ENCODE measurements at regions not wholly inside any gene's neighbourhood (a gene's known extent, or its start where the extent isn't known, plus 50 kb on each side); places are given as distances from the start of the nearest gene placed in this dataset.
A peak's percentile ranks its signal among the peaks of the same experiment; 100 is the strongest.
"Not testable (repeated sequence)": the region's sequence is repeated elsewhere in the genome, so short reads cannot be mapped to it uniquely, and the experiment has no call there.

- DNase-seq = peak; percentile 93
These were observed 724.6 kb upstream of the NRP1 start for GRCh38 chr10:34058845-34059614.

DNA sequence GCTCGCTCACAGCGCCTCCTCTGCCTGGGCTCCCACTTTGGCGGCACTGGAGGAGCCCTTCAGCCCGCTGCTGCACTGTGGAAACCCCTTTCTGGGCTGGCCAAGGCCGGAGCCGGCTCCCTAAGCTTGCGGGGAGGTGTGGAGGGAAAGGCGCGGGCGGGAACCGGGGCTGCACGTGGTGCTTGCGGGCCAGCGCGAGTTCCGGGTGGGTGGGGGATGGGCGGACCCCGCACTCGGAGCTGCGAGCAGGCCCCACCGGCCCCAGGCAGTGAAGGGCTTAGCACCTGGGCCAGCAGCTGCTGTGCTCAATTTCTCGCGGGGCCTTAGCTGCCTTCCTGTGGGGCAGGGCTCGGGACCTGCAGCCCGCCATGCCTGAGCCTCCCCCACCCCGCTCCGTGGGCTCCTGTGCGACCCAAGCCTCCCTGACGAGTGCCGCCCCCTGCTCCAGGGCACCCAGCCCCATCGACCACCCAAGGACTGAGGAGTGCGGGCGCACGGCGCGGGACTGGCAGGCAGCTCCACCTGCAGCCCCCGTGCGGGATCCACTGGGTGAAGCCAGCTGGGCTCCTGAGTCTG lies 721.0 kb upstream of the NRP1 start:
- DNase-seq = not testable (repeated sequence)

DNA sequence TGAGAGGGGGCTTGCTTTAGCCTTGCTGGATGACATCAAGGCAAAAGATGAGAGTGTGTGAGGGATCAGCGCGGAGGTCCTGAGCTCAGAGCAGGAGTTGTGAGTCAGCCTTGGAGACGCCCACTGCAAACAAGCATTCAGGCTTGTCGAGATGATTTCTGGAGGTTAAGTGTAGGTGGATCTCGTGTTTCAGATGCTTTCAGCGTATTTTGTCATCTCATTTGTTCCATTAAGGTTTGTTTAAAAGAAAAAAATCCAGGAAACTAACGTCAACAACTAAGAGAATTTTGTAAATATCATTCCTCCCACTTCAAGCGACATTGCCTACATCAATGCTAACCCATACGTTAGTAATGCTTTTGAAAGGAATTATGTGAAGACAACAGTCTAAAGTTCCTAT lies 715.4 kb upstream of the NRP1 start:
- no peak for DNase-seq

DNA sequence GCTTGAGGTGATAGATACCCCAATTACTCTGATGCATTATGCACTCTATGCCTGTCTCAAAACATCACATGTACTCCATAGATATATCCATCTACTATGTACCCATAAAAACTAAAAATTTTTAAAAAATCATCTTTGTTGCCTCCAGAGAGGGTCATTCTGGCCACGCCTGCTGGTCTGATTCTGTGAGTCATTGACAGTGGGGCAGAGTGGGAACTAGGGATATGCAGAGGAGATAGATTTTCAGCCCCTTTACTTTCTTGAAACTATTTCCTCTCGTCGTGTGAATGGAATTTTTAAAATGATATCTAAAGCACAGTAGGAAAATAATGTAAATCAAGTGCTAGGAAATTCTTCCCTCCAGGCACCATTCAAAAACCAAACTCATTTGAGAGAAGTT lies 715.0 kb upstream of the NRP1 start:
- DNase-seq = no peak

DNA sequence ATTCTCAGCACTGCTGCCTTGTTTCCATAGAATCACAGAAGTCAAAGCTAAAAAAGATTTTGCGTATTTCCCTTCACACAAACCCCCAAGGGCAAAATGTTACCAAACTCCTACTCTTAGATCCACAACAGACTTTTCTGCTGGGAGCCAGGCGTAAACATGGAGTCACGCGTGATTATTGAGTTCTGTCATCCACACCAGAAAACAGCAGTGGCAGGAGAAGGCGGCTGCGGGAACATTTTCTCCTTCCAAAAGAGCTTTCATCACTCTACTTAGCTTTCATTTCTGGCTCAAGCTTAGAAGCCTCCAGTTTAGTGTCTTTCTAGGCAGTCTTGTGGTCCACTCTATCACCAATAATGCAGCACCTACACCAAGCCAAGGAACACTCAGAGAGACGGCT lies 712.9 kb upstream of the NRP1 start:
- DNase-seq = no peak

- DNase-seq = no peak
These were observed 712.1 kb upstream of the NRP1 start for GRCh38 chr10:34046506-34047034.

DNA sequence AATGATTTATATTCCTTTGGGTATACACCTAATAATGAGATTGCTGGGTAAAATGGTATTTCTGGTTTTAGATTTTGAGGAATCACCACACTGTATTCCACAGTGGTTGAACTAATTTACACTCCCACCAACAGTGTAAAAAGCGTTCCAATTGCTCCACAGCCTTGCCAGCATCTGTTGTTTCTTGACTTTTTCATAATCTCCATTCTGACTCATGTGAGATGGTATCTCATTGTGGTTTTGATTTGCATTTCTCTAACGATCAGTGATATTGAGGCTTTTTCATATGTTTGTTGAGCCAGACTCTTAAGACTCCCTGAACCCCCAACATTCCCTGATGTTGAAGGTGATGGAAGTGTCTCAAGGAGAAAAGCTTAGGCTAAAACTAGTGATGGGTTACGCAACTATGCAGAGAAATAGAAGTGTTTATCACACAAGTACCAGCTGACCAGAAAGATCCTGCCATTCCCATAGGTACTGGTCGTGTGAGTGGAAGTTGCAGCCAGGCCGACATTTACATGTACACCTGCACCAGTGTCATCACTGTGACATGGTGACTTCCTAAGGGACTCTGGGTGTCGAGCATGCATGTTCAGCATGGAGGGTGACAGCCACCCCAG lies 711.2 kb upstream of the NRP1 start:
- no peak for DNase-seq

GRCh38 chr10:34041871-34042270 lies 707.4 kb upstream of the NRP1 start:
- no peak for DNase-seq

DNA sequence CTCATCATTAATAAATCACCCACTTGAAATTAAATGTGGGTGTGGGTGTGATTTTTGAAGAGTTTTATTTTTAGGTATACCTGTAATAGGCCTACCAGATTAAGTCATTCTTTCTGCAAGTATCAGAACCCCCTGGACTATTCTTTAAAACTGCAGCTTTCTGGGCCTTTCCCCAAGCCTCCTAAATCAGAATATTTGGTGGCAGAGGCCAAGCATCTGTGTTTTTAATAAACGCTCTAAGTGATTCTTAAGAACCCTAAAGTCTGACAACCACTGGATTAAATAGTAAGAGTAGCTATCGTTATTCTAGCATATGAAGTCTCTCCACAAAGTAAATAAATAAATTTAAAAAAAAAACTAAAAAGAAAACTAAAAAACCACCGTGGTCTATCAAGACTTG lies 703.0 kb upstream of the NRP1 start:
- no peak for DNase-seq

- DNase-seq = not testable (repeated sequence)
These were observed 700.8 kb upstream of the NRP1 start for GRCh38 chr10:34035241-34035790.

DNA sequence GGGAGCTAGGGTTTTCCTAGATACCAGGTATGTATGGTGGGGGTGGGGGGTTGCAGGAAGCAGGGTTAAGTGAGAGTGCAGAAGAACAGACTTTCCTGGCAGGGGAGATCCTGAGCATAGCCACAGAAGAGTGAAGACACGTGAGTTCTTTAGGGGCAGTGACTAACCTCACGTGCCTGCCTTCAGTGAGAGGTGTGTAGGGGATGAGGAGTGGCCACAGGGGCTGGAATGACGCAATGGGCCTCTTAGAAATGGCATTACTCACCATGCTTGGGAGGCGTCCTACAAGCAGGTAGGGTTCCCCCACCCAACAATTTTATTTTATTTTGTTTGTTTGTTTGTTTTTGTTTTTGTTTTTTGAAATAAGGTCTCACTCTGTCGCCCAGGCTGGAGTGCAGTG lies 698.6 kb upstream of the NRP1 start:
- DNase-seq = no peak

DNA sequence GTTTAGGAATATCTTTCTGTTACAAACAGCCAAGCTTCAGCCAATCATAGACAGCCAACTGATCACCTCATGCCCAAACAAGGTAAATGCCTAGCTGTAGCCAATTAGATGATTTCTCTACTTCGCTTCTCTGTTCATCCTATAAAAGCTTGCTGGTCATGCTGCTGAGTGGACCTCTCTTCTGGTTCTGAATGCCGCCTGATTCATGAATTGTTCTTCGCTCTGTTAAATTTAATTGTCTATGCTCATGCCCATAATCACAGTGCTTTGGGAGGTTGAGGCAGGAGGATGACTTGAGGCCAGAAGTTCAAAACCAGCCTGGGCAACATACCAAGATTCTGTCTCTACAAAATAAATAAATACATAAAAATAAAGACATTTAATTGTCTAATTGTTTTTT lies 698.1 kb upstream of the NRP1 start:
- DNase-seq = no peak

DNA sequence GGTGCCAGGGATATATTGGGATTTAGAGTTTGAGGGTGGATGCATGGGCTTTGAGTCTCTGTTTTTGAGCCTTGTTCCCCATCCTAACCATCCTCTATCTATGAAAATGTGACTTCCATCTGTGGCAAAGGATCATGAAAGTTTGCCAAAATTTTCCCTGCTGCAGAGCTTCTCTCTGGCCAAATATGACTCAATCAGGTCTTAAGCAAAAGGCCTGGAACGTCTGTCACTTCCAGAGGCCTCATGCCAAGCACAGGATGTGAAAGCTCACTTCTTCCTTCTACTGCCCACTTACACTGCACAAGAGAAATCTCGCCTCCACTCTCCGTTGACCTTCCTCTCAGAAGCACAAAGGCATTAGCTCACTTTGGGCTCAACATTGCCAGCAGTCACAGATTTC lies 696.9 kb upstream of the NRP1 start:
- DNase-seq = peak; percentile 64

DNA sequence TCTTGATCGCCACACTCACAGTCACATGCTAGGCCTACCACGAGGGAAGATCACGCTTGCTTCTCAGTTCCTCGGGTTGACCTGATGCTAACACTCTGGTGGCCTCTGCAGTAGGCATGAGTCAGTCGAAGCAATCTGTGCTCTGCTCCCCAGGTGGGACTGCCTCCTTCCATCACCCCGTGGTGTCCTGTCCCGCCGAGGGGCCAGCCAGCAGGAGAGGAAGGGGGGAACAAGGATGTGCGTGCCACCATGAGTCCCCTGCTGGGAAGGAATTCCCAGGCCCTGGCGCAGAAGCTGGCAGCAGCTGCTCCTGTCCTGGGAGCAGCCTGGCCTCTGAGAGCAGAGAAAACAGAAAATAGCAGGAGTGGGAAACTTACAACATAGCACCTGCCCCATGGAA lies 695.0 kb upstream of the NRP1 start:
- DNase-seq = no peak

GRCh38 chr10:34028936-34029335 lies 694.5 kb upstream of the NRP1 start:
- DNase-seq = no peak

DNA sequence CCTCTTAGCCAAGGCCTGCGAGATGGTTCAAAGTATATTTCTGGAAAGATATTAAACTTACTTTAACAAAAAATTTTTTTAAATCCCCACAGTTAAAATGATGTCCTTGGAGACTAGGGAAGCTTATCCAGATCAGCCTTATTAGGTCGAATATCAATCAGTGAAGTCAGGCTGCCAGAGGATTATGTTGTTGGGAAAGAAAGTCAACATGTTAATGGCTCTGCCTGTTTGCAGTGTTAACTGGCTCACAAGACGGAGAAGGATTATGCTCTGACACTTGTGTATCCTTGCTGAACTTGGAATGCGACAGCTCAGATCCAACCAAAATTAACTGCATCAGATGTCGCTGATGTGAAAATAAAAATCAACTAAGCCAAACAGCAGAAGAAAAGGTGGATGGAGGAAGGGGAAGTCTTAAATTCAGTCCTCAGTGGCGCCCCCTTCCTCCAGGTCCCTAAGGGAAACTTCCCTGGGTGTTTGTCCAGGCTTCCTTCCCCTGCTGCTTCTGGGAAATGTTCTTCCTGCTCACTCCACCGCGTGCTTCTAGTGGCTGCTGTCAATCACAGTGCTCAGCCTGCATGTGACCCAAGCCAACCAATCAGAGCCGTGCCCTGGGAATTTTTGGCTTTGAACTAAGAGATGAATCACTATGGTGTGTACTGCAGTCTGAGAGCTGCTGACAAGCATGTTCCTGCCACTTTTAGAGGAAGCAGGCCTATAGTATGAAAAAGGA lies 690.4 kb upstream of the NRP1 start:
- DNase-seq = peak; percentile 62

GRCh38 chr10:34024282-34024681 lies 689.8 kb upstream of the NRP1 start:
- DNase-seq = peak; percentile 44

DNA sequence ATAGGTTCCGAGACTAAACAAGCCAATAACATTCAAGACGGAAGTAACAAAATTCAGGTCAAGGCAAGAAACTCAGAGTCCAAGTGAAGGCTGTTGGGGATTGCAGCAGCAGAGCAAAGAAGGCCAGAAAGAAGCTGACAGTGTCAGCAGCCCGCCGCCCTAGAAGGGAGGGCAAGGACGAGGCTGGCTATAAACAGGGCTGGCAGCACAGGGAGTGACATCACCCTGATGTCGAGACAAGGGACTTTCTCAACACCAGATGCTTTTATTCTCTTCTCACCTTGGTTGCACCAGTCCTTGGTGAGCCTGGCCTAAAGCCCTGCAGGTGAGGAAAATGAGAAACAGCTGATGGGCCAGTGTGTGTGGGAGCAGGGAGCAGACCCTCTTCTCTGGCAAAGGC lies 687.7 kb upstream of the NRP1 start:
- DNase-seq = no peak

DNA sequence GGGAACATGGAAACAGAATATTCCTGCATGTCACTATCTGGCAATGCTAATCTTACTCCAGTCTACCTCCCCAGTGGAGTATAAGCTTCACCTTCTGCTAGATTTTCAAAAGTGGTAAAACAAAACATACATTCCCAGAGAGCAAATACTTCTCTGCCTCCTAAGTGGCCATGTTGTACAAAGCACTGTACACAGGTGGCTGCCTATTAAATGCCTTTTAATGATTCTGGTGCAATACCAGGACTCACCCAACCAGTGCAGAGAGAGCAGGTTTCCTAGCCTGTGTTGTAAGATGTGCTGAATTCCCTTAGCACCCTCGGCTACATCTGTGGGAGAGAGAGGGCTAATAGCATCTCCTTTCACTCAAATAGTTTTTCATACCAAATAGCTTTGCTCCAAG lies 684.3 kb upstream of the NRP1 start:
- no peak for DNase-seq

- DNase-seq = no peak
These were observed 683.7 kb upstream of the NRP1 start for GRCh38 chr10:34018129-34018528.

DNA sequence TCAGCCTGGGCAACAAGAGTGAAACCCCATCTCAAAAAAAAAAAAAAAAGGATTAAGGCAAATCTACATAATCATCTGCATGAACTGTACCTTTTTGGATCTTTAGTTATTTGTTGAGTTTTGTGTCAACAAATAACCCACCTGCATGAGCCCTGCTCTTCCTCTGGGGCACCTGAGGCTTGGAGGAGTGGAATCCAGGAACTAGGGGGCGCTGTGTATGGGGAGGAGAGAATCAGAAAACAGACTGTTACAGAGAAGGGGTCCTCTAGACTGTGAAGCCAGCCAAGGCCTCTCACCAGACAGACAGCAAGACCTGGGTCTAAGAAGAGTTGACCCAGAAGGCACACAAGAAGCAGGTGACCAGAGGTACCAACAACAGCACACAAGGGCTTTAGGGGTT lies 682.8 kb upstream of the NRP1 start:
- no peak for DNase-seq

DNA sequence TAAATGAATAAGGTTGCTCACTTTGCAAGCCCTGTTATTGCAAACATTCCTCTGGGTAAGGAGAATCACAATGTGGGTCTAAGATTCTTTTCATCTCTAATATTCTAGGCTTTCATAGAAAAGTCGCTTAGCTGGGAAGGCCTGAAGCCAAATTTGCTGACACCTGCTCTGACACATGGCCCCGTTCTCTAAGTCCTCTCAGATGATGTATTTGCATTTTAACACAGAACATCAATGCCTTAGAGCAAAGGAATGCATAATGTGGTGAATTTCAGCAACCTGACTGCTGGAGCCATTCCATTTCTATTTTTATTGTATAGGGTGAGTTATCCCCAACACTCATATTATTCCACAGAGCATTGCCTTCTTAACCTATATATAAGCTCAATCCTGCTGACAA lies 682.1 kb upstream of the NRP1 start:
- DNase-seq = no peak

GRCh38 chr10:34015700-34016099 lies 681.2 kb upstream of the NRP1 start:
- DNase-seq = no peak

Data from skin of body (tissue), 1 donor.